ENCODE measurements at regions not wholly inside any gene's neighbourhood (a gene's known extent, or its start where the extent isn't known, plus 50 kb on each side); places are given as distances from the start of the nearest gene placed in this dataset.

DNA sequence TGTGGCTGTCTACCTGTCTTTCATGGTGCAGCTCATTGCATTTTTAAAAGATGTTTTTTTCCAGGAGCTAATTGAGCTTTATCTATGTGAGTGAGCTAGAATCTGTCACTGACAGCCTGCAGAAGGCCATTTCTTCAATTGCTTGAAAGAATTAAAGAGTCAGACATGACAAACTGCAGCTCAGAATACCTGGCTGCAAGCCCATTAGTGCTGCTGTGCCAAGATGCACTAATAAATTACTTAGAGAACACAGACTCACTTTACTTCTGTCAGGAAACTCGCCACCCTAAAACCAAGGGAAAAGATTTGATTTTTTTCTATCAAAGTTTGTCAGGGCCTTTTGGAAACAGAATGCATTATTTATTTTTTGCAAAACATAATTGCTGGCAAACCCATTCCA, 368.3 kb downstream of the CAAP1 start:
- TF ChIP-seq, protein P1, sequence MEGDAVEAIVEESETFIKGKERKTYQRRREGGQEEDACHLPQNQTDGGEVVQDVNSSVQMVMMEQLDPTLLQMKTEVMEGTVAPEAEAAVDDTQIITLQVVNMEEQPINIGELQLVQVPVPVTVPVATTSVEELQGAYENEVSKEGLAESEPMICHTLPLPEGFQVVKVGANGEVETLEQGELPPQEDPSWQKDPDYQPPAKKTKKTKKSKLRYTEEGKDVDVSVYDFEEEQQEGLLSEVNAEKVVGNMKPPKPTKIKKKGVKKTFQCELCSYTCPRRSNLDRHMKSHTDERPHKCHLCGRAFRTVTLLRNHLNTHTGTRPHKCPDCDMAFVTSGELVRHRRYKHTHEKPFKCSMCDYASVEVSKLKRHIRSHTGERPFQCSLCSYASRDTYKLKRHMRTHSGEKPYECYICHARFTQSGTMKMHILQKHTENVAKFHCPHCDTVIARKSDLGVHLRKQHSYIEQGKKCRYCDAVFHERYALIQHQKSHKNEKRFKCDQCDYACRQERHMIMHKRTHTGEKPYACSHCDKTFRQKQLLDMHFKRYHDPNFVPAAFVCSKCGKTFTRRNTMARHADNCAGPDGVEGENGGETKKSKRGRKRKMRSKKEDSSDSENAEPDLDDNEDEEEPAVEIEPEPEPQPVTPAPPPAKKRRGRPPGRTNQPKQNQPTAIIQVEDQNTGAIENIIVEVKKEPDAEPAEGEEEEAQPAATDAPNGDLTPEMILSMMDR (IDR thresholded peaks at IDR 0.05), result no peak
- TF ChIP-seq SMC3 (IDR thresholded peaks at IDR 0.05; ENCODE audit: low read depth, low read length), result no peak
- TF ChIP-seq POLR2AphosphoS5 (IDR thresholded peaks at IDR 0.05; ENCODE audit: low read depth, low read length), result no peak
- TF ChIP-seq TEAD4 (IDR thresholded peaks at IDR 0.05; ENCODE audit: borderline replicate concordance, insufficient read depth), result no peak
- TF ChIP-seq GATA2 (CRISPR knock-in tag; IDR thresholded peaks at IDR 0.05), result no peak

Data from SK-N-SH (cell line).